HAP-1 (cell line): ENCODE measurements at regions not wholly inside any gene's neighbourhood (a gene's known extent, or its start where the extent isn't known, plus 50 kb on each side); places are given as distances from the start of the nearest gene placed in this dataset.
"Not testable (repeated sequence)": the region's sequence is repeated elsewhere in the genome, so short reads cannot be mapped to it uniquely, and the experiment has no call there.

Experiments used
- DNase-seq, 2 experiments: peaks; one replicate each; pipeline ENCODE4 v3.0.0-alpha.2; 2016 to 2020; ENCODE audit warnings: low spot score in 2 of 2
- H3K27me3 ChIP-seq: fragments of 250-450 bp; sonication (Bioruptor Pico); 2 replicates; pipeline ENCODE4 v1.5.1; 2020; ENCODE audit warnings: low read depth, mild to moderate bottlenecking, moderate library complexity
- H3K36me3 ChIP-seq: fragments of 250-450 bp; sonication (Bioruptor Pico); replicated peaks from 2 replicates; pipeline ENCODE4 v1.5.1; 2020; ENCODE audit warnings: mild to moderate bottlenecking
- H3K4me1 ChIP-seq: fragments of 250-450 bp; sonication (Bioruptor Pico); 2 replicates; pipeline ENCODE4 v1.5.1; 2020; ENCODE audit warnings: mild to moderate bottlenecking
- H3K4me3 ChIP-seq: fragments of 250-450 bp; sonication (Bioruptor Pico); 2 replicates; pipeline ENCODE4 v1.5.1; 2020; ENCODE audit warnings: mild to moderate bottlenecking, moderate library complexity
- H3K9me3 ChIP-seq: fragments of 250-450 bp; sonication (Bioruptor Pico); 2 replicates; pipeline ENCODE4 v1.5.1; 2020; ENCODE audit warnings: mild to moderate bottlenecking, moderate library complexity
- in situ Hi-C: fragments of 300-500 bp; cut with MboI; formaldehyde crosslinking; loops from 3 replicates; pipeline ENCODE4 v1.14.3; 2020; ENCODE audit warnings: low sequenced_read_pairs, inconsistent platforms, mixed read lengths

DNA sequence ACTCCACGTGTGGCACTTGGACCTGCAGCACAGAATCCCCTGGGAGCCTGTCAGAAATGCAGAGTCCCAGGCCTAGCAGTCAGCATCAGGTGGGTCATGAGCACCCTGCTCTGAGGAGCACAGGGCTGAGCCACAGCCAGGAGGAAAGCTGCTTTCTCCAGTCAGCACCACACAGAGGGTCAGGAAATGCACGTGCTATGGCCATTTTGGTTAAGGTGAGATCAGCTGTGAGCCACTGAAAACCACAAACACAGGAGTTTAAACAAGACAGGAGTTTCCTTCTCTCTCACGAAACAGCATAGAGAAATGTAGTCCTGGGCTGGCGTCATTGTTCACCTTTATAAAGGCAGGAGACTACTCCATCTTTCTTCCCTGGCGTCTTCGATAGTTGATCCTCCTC is 204.5 kb upstream of the SFSWAP start:
- H3K27me3 ChIP-seq, result no peaks in the 10 kb centered on the region
- no peaks in the 10 kb centered on the region for H3K4me1 ChIP-seq
- in situ Hi-C loops, result no loop called here
- no peaks in the 10 kb centered on the region for H3K9me3 ChIP-seq
- no peak overlapping the region for H3K4me3 ChIP-seq
- no peak for DNase-seq
- H3K36me3 ChIP-seq, result no peaks in the 10 kb centered on the region

DNA sequence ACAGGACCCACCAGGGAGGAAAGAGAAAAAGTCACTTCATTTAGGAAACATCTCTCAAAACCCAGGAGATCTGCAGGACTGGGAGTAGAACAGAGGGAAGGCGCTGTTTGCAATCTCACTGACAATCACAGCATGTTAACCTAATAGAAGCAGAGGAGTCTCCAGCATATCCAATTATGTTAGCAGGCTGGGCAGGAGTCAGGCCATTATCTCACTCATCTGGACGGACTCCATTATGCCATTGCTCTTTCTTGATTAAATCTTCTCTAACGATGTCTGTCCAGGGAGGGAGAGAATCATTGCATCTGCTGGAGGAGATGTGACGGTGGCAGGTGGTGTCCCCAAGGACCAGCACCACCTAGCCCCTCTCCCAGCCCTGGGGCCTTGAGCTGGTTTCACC is 203.8 kb upstream of the SFSWAP start:
- no peaks in the 10 kb centered on the region for H3K9me3 ChIP-seq
- H3K36me3 ChIP-seq, result no peaks in the 10 kb centered on the region
- no peaks in the 10 kb centered on the region for H3K27me3 ChIP-seq
- in situ Hi-C loops, result no loop called here
- DNase-seq, result no peak
- no peak overlapping the region for H3K4me3 ChIP-seq
- H3K4me1 ChIP-seq, result no peaks in the 10 kb centered on the region

DNA sequence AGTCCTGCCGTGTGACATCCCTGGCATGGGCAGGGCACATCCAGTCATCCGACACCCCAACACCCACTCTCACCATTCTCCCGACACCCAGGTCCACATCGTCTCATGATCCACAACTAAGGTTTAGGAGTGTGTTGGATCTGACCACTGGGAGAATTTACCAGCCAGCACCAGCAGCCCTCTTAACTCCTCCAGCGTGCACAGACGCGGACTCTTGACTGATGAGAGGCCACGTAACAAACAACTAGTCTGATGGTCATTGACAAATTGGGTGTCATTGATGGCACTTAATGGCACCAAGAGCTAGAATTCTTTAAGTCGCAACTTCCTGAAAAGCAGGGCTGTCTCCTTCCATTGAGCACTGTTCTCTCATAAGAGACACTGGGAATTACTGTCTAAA is 203.0 kb upstream of the SFSWAP start:
- Histone ChIP-seq H3K27me3 (no peaks in the 10 kb centered on the region), H3K9me3 (no peaks in the 10 kb centered on the region), H3K4me3 (no peak overlapping the region), H3K36me3 (no peaks in the 10 kb centered on the region), H3K4me1 (no peaks in the 10 kb centered on the region)
- in situ Hi-C loops, result no loop called here
- no peak for DNase-seq

DNA sequence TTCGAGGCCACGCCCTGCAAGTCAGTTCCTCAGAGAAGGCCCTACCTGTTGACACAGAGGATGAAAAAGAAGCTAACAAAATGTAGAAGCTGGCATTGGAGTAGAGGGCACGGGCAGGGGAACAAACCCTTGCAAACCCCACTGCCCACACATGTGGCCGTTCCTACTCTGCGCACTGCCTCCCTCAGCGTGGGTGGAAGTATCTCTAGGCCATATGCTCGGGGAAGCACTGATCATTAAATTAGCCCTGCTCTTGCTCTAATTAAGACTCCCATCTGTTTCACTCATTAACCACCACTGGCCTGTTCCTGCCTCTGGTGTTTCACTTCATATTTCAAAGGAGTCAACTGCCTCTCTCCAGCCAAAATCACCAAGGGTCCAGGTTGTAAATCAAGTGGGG is 201.2 kb upstream of the SFSWAP start:
- H3K9me3 ChIP-seq, result no peaks in the 10 kb centered on the region
- no peak for DNase-seq
- H3K4me3 ChIP-seq, result no peak overlapping the region
- no peaks in the 10 kb centered on the region for H3K4me1 ChIP-seq
- in situ Hi-C loops, result no loop called here
- no peaks in the 10 kb centered on the region for H3K36me3 ChIP-seq
- H3K27me3 ChIP-seq, result no peaks in the 10 kb centered on the region

DNA sequence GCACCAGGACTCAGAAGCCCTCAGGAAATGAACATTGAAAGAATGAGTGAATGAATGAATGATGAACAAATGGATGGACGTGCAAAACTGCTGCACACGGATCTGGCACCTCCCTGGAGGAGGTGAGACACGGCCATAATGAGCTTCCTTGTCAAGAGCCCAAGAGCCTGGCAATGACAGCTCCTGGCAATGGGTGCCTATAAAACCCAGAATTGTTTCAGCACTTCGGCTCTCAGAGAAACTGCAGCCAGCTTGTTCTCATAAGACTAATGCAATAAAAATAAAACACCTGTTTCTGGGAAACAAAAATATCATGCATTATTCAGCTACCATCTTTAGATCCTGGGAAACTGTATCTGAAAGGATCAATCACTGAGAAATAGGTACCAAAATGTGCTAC is 200.5 kb upstream of the SFSWAP start:
- no peak for DNase-seq
- H3K4me1 ChIP-seq, result no peaks in the 10 kb centered on the region
- no peak overlapping the region for H3K4me3 ChIP-seq
- 0 out of 2 replicates have a peak, but pooled peaks cover 3% of the 10 kb centered on the region for H3K27me3 ChIP-seq
- no peaks in the 10 kb centered on the region for H3K9me3 ChIP-seq
- H3K36me3 ChIP-seq, result no peaks in the 10 kb centered on the region
- in situ Hi-C loops, result no loop called here

DNA sequence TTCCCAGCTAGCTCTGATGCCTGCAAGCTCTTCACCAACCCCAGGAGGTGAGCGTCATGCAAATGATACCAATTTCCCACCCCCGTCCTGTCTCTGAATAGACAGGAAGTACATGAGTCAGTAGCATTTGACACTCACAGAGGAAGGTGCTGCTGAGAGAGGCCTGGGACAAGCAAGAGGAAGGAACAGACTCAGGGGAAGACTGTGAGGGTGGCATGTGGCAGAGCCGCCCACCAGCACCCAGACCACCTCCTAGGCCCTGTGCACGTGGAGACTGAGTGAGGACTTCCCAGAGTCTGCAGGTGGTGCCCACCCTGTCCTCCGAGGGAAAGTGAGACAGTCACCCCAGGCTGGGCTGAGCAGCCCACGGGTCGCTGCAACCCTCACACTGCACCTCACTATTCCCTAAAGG is 199.5 kb upstream of the SFSWAP start:
- no peaks in the 10 kb centered on the region for H3K4me1 ChIP-seq
- in situ Hi-C loops, result no loop called here
- no peak for DNase-seq
- H3K4me3 ChIP-seq, result no peak overlapping the region
- H3K27me3 ChIP-seq, result 0 out of 2 replicates have a peak, but pooled peaks cover 3% of the 10 kb centered on the region
- no peaks in the 10 kb centered on the region for H3K36me3 ChIP-seq
- no peaks in the 10 kb centered on the region for H3K9me3 ChIP-seq

DNA sequence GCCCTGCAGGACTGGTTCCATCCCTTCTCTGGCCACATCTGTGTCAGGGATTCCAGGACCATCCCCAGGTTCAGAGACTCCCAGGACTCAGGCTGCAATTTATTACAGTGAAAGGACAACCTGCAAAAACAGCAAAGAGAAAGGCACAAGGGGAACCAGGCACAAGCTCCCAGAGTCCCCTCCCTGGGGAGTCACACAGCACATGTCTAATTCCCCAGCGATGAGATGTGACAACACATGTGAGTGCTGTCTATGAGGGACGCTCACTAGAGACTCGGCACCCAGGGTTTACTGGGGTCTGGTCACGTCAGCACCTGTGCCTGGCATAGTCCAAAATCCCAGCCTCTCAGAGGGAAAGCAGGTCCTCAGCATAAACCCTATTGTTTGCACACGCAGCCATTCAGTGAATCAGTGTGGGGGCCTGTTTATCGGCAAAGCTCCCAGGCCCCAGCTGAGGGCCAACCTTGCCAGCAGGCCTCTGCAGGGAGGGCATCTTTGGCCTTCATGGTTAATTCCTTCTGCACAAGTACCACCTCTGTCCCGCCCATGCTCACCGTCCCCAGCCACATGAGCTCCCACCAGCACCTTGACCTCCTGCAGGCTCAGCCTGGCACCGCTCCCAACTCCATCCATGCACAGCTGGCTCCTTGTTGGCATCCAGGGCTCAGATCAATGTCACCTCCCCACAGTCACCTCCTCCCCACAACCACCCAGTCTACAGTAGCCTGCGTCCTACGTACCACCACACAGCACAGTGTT is 198.9 kb upstream of the SFSWAP start:
- no peak for DNase-seq
- H3K27me3 ChIP-seq, result 0 out of 2 replicates have a peak, but pooled peaks cover 3% of the 10 kb centered on the region
- H3K36me3 ChIP-seq, result no peaks in the 10 kb centered on the region
- no peak overlapping the region for H3K4me3 ChIP-seq
- no peaks in the 10 kb centered on the region for H3K9me3 ChIP-seq
- H3K4me1 ChIP-seq, result no peaks in the 10 kb centered on the region
- in situ Hi-C loops, result no loop called here

DNA sequence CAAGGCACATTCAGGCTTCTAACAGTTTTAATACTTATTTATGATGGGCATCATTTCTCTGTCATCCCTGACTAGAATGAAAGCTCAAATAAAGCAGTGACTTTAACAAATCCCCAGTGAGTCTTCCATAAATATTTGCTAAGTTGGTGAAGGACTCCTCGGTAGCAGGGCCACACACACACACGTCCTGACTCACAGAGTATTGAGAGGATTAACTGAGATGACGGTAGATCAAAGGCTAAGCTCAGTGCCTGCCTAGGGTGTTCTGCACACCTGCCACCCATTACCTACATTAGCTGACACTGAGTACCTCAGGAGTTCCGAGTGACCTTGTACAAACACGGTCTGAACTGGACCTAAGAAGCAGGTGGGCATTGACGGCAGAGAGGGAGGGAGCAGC is 197.3 kb upstream of the SFSWAP start:
- in situ Hi-C loops, result no loop called here
- no peak for DNase-seq
- Histone ChIP-seq H3K9me3 (no peaks in the 10 kb centered on the region), H3K27me3 (0 out of 2 replicates have a peak, but pooled peaks cover 3% of the 10 kb centered on the region), H3K4me1 (no peaks in the 10 kb centered on the region), H3K36me3 (no peaks in the 10 kb centered on the region), H3K4me3 (no peak overlapping the region)

DNA sequence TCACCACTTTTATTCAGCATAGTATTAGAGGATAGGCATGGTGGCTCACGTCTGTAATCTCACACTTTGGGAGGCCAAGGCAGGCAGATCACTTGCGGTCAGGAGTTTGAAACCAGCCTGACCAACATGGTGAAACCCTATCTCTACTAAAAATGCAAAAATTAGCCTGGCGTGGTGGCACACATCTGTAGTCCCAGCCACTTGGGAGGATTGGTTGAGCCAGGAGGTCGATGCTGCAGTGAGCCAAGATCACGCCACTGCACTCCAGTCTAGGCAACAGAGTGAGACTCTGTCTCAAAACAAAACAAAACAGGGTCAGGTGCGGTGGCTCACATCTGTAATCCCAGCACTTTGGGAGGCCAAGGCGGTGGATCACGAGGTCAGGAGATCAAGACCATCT is 190.3 kb upstream of the SFSWAP start:
- H3K27me3 ChIP-seq, H3K4me1 ChIP-seq, in situ Hi-C loops, H3K36me3 ChIP-seq, DNase-seq, H3K4me3 ChIP-seq, H3K9me3 ChIP-seq: not testable (repeated sequence)

DNA sequence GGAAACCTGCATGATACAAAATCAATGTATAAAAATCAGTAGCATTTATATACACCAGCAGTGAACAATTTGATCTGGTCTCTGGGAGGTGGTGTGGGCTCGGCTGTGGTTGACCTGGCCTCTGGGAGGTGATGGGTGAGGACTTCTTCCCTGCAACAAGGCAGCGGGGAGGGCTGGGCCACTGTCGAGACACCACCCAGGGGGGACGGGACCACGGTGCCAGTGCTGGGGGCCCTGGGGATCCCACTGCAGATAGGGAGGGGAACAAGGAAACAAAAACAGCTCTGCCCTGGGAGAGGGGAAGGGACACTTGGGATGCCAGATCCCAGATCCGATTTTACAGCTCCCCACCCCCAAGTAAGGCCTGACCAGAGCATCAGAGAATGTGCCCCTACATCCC is 189.6 kb upstream of the SFSWAP start:
- in situ Hi-C loops, result no loop called here
- Histone ChIP-seq H3K9me3 (no peaks in the 10 kb centered on the region), H3K27me3 (no peaks in the 10 kb centered on the region; the same call in 1 of the 2 replicates), H3K4me1 (no peaks in the 10 kb centered on the region), H3K4me3 (no peak overlapping the region), H3K36me3 (no peaks in the 10 kb centered on the region)
- DNase-seq, result no peak

DNA sequence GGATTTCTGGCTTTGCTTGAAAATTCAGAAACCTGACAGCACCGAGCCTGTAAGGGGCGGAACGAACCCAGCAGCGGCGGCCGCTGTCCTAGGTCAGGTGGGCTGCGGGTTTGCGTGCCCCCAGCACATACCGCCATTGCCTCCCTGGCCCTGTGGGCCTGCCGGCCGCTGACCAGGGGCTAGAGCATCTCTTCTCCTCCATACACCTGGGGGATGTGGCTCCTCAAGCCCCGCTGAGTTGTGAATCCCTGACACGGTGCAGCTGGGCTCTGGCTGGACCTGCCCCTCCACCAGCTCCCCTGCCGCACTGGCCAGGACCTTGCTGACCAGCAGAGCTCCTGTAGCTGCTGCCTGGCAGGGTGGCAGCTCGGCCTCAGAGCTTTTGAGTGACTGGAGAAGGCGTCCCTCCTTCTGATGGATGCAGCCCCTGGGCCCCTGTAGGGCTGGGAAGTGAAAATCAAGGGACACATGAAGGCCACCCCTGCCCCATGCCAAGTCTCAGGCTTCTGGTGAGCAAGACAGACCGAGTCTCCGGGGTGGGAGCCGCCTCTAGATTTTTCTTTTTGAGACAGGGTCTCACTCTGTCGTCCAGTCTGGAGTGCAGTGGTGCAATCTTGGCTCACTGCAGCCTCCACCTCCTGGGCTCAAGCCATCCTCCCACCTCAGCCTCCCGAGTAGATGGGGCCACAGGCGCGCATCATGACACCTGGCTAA is 184.9 kb upstream of the SFSWAP start:
- no peak for DNase-seq
- no peaks in the 10 kb centered on the region for H3K4me1 ChIP-seq
- no peaks in the 10 kb centered on the region; the same call in 1 of the 2 replicates for H3K27me3 ChIP-seq
- in situ Hi-C loops, result no loop called here
- H3K4me3 ChIP-seq, result no peak overlapping the region
- H3K9me3 ChIP-seq, result no peaks in the 10 kb centered on the region
- no peaks in the 10 kb centered on the region for H3K36me3 ChIP-seq

DNA sequence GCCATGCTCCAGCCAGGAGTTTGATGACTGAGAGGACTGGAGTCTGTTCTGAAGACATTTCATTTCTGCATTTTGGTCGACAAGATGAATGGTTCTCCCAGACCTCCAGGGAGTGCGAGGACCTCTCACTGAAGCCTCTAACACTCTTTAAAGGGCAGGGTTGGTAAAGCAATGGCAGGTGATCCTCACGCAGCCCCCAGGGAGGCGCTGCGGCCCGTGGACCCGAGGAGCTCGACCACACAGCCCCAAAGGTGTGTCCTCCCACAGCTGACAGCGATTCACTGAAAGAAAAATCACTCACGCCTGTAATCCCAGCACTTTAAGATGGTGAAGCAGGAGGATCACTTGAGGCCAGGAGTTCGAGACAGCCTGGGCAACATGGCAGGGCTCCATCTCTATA is 183.8 kb upstream of the SFSWAP start:
- in situ Hi-C loops, result no loop called here
- Histone ChIP-seq H3K4me1 (no peaks in the 10 kb centered on the region), H3K27me3 (no peaks in the 10 kb centered on the region; the same call in 1 of the 2 replicates), H3K36me3 (no peaks in the 10 kb centered on the region), H3K9me3 (no peaks in the 10 kb centered on the region), H3K4me3 (no peak overlapping the region)
- DNase-seq, result no peak

DNA sequence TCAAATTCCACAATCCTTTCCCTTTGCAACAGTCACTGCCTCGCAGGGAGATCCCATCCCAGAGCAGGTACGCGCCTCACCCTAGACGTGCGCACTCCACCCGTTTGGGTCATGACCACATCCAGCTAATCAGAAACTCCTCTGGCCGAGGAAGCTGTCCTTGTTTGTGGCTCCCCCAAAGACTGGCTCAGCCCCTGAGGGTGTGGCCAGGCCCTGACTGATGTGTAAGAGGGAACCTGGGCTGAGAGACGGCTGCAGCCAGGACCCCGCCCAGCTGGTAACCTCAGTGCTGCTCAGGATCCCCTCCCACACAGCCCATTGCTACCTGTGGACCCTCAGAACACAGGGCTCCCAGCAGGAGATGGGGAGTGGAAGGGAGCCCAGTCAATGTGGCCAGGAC is 183.2 kb upstream of the SFSWAP start:
- H3K9me3 ChIP-seq, result no peaks in the 10 kb centered on the region
- no peak overlapping the region for H3K4me3 ChIP-seq
- no peaks in the 10 kb centered on the region for H3K36me3 ChIP-seq
- in situ Hi-C loops, result no loop called here
- H3K4me1 ChIP-seq, result no peaks in the 10 kb centered on the region
- no peaks in the 10 kb centered on the region for H3K27me3 ChIP-seq
- DNase-seq, result no peak

DNA sequence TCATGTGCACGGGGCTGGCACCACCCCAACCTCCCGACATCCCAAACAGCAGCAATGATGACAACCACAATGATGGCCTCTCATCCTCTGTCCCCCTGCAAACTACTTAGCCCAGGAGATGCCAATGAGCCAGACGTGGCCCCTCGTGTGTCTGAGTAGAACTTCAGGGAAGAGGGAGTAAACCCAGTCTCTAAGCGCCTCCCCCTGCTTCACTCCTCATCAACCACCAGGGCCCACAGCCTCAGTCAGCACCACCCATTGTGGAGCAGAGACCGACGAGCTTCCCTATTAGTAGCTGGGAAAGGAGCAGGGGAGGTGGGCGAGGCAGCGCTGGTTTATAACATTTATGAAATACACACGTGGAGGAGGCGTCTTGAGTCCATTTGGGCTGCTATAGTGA is 182.7 kb upstream of the SFSWAP start:
- H3K4me1 ChIP-seq, result no peaks in the 10 kb centered on the region

More for the DNA sequence above, 182.7 kb upstream of the SFSWAP start:
- Histone ChIP-seq H3K27me3 (no peaks in the 10 kb centered on the region), H3K36me3 (no peaks in the 10 kb centered on the region), H3K9me3 (no peaks in the 10 kb centered on the region), H3K4me3 (no peak overlapping the region)
- in situ Hi-C loops, result no loop called here
- no peak for DNase-seq
